ENCODE measurements at regions not wholly inside any gene's neighbourhood (a gene's known extent, or its start where the extent isn't known, plus 50 kb on each side); places are given as distances from the start of the nearest gene placed in this dataset.

- H3K9me3 ChIP-seq (ENCODE audit: control insufficient read depth, low read depth, low read length) = peaks cover 6% of the 10 kb centered on the region
- H3K27ac ChIP-seq (ENCODE audit: insufficient read length, low read depth, low read length) = no peak overlapping the region
- no peak overlapping the region for H3K18ac ChIP-seq (ENCODE audit: insufficient read length, low read depth, low read length)
- H3K23ac ChIP-seq (ENCODE audit: insufficient read length, low read depth, low read length) = no peak overlapping the region
- H4K8ac ChIP-seq (replicated peaks; ENCODE audit: insufficient read length, low read depth, low read length) = no peak overlapping the region
- H4K20me1 ChIP-seq (ENCODE audit: control insufficient read depth, insufficient read depth, insufficient read length) = no peaks in the 10 kb centered on the region
- no peak overlapping the region for H2AK5ac ChIP-seq (ENCODE audit: insufficient read length, low read length)
- H3T11ph ChIP-seq (ENCODE audit: low read length) = no peak overlapping the region
- DNase-seq = peak; percentile 77
- no peak overlapping the region for H3K4ac ChIP-seq (ENCODE audit: low read depth, low read length)
- no peaks in the 10 kb centered on the region for H3K79me2 ChIP-seq (ENCODE audit: insufficient read depth, low read length)
- no peak overlapping the region for H2AFZ ChIP-seq (ENCODE audit: low read length)
- H4K91ac ChIP-seq (ENCODE audit: insufficient read length, low read depth, low read length) = no peak overlapping the region
- H3K27me3 Mint-ChIP-seq (ENCODE audit: low read depth) = peaks cover 85% of the 10 kb centered on the region
- H3K56ac ChIP-seq (ENCODE audit: insufficient read length, low read depth, low read length) = no peak overlapping the region
- no peak overlapping the region for H4K5ac ChIP-seq (ENCODE audit: insufficient read length, low read depth, low read length)
- H3K36me3 Mint-ChIP-seq (ENCODE audit: insufficient read depth in 1 of 3, low read depth in 3 of 3) = peaks cover 8 to 31% (median 16%) of the 10 kb centered on the region in 3 experiments; a peak in 5 of 7 replicates
- peaks cover 3% of the 10 kb centered on the region for H3K23me2 ChIP-seq (ENCODE audit: insufficient read length, low read depth, low read length, poor library complexity, severe bottlenecking)
- H2BK120ac ChIP-seq (ENCODE audit: low read depth, low read length, poor library complexity, severe bottlenecking) = no peak overlapping the region
- WGBS (ENCODE audit: extremely low coverage, insufficient read length, low lambda C conversion rate) = no CpG with 5 or more reads among the region's 23 CpGs
- H2BK12ac ChIP-seq (ENCODE audit: insufficient read length, low read depth, low read length) = no peak overlapping the region
- no peak overlapping the region for H3K14ac ChIP-seq (ENCODE audit: insufficient read depth, low read length)
- no peaks in the 10 kb centered on the region; the same call in 1 of the 2 replicates for H3K27me3 ChIP-seq (ENCODE audit: insufficient read depth, low read length)
- H3K79me1 ChIP-seq (ENCODE audit: insufficient read depth, low read depth, low read length, poor library complexity, severe bottlenecking) = no peaks in the 10 kb centered on the region
- TF ChIP-seq CTCF (conservative IDR thresholded peaks at IDR 0.05) = peak; percentile 75
- no peak overlapping the region for H3K27ac Mint-ChIP-seq
- no peak overlapping the region for H3K4me3 Mint-ChIP-seq
- H3K9me3 Mint-ChIP-seq = peaks cover 35 to 37% of the 10 kb centered on the region in 2 experiments
- H2BK5ac ChIP-seq (ENCODE audit: insufficient read length, low read length) = no peak overlapping the region
- H2BK15ac ChIP-seq (ENCODE audit: low read depth, low read length) = no peak overlapping the region
- H3K9ac ChIP-seq (ENCODE audit: extremely low read depth, insufficient read length, low read length) = no peak overlapping the region
- no peaks in the 10 kb centered on the region for H3K4me1 ChIP-seq (ENCODE audit: insufficient read depth, low read length)
- H2BK20ac ChIP-seq (ENCODE audit: low read depth, low read length, poor library complexity, severe bottlenecking) = no peak overlapping the region
- H3K4me2 ChIP-seq (ENCODE audit: insufficient read depth, insufficient read length, low read length) = no peak overlapping the region
- peaks cover 4 to 10% of the 10 kb centered on the region in 2 experiments; a peak in 3 of 4 replicates for H3K4me1 Mint-ChIP-seq
These were observed 66.3 kb upstream of the GLI2 start for GRCh38 chr2:120669121-120669952.

Measured in H9 (cell line).